Germinal center (tissue), 1 donor: ENCODE measurements at regions not wholly inside any gene's neighbourhood (a gene's known extent, or its start where the extent isn't known, plus 50 kb on each side); places are given as distances from the start of the nearest gene placed in this dataset.

Experiments used
- DNase-seq: peaks from one replicate; pipeline ENCODE4 v3.0.0; 2012; ENCODE audit warnings: mixed read lengths, low spot score

DNA sequence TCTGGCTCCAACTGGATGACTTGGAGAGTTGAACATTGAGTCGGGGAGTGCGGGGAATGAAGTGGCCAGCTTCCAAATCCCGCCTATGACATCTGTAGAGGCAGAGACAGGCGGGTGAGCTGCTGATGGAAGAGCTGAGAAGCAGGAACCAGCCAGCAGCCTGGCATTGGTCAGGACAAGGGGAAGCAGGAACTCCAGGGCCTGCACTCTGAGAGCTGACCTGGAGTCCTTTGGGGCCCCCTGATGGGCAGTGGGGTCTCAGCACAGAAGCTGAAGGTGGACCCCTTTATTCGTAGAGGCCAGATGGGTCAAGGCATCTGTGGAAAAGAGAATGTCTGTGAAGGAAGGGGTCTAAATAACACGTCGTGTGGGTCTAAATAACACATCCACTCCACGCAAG, 57.0 kb downstream of the SEC61G start:
- no peak for DNase-seq

GRCh38 chr7:54699715-54700114, 59.3 kb downstream of the SEC61G start:
- DNase-seq = no peak

DNA sequence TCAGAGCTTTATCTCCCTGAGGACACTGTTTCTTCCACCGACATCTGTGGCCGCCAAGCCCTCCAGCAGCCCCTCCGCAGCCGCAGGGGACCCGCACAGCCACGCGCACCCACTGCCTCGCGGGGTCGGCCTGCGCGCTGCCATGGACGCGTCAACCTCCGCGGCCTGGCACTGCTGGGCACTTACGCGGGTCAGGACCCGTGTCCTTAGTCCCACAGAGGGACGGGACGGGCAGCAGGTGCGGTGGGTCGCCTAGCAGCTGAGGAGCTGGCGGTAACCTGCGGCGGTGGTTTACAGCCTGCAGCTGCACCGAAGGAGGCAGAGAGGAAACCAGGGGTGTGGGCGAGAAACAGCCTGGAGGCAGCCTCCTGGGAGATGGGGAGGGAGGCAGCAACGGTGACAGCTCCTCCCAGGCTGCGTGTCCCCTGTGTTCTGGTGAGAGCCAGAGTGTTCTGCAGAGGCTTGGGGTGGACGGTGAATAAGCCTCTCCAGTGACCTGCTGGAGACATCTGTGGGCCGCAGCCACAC, 61.3 kb downstream of the SEC61G start:
- DNase-seq = no peak

DNA sequence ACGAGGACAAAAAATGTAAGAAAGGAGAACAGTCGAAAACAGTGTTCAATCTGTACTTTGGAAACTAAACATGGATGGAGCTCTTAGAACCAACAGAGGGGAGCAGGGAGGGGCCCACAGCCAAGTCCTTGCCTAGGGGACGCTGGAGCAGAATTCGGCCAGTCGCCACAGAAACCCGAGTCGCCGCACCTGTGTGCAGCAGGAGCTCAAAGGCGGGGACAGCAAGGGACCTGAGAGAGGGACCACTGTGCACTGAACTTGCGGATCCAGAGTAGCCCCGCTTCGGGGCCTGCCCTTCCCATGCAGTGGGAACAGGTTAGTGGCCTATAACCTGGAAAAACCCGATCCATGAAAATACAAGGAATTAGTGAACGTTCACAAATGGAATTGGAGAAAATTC, 68.1 kb downstream of the SEC61G start:
- no peak for DNase-seq

DNA sequence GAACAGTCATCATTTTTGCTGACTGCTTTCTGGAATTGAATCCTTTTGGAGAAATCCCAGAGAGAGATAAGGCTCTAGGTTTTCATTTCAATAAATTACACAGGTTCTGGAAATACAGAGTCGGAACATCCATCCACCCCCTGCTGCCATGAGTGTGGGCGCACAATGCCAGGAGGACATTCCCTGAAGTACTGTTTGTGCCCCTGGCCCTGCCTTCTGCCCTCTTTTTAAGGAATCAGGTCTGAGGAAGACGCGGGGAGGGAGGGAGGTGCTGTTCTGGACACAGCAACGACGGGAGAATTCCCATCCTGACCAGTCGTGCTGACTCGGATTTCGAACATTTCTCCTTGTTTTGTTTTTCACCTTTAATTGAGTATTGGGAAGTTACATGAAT, 69.0 kb downstream of the SEC61G start:
- DNase-seq = no peak

GRCh38 chr7:54689394-54690049, 69.5 kb downstream of the SEC61G start:
- DNase-seq = no peak

GRCh38 chr7:54687462-54688212, 71.4 kb downstream of the SEC61G start:
- no peak for DNase-seq

DNA sequence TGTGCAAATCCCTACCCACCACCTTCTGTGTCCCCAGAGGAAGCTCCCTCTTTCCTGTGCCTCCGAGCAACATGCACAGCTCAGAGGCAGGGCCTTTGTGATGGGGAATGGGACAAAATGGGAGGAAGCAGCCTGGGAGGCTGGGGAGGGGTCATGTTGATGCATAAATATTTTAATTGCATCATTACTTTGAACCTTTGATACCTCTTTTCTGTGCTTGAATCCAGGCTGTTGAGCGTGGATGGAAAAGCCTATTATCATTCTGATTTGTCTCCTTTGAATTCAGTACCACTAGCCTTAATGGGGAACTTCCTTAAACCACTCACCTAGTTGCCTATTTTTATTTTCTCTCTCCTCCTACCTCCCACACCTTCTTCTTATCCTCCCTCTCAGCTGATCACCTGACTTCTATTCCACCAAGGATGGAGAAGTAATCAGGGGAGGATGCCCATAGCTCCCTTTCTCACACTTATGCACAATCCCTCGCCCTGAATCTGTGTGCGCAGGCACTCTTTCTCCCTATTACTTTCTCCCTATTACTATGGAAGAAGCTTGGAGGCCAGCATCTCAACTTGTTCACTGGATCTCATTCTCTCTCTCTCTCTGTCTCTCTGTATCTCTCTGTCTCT, 78.5 kb downstream of the SEC61G start:
- no peak for DNase-seq

- DNase-seq = no peak
These were observed 79.6 kb downstream of the SEC61G start for GRCh38 chr7:54679490-54679817.

DNA sequence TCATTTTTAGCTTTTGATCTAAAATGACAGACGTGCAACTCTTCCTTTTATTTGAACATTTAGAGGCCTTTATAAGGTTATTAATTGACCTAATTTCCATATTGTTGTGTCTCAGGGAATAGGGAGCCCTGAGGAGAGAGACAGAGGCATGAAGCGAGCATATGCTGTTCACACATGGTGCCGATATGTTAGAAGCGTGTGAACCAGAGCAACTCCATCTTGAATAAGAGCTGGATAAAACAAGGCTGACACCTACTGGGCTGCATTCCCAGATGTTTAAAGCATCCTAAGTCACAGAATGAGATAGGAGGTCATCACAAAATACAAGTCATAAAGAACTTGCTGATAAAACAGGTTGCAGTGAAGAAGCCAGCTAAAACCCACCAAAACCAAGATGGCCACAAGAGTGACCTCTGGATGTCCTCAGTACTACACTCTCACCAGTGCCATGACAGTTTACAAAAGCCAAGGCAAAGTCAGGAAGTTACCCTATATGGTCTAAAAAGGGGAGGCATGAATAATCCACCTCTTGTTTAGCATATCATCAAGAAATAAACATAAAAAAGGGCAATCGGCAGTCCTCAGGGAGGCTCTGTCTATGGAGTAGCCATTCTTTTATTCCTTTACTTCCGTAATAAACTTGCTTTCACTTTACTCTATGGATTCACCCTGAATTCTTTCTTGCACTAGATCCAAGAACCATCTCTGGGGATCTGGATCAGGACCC, 80.1 kb downstream of the SEC61G start:
- no peak for DNase-seq

GRCh38 chr7:54674891-54675290, 84.1 kb downstream of the SEC61G start:
- DNase-seq = no peak

DNA sequence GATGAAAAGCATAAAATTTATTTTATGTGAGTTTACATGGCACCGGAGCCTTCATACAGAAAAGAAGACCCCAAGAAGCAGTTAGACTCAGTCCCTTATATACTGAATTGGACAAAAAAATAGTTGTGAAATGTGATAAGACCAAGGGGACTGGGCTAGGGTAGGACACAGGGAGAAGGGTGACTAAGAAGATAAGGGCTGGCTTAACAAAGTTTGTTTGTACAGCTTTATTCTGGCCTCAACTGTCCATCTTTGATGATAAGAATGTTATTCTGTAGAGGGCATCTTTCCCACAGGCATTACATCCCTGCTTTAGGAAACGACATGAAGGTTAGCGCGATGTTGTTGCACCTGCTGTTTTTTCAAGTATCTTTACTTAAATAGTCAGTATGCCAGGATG, 86.5 kb downstream of the SEC61G start:
- DNase-seq = no peak

- peak; percentile 30 for DNase-seq
These were observed 94.5 kb downstream of the SEC61G start for GRCh38 chr7:54664235-54665228.

- DNase-seq = no peak
These were observed 95.3 kb downstream of the SEC61G start for GRCh38 chr7:54663603-54664234.

DNA sequence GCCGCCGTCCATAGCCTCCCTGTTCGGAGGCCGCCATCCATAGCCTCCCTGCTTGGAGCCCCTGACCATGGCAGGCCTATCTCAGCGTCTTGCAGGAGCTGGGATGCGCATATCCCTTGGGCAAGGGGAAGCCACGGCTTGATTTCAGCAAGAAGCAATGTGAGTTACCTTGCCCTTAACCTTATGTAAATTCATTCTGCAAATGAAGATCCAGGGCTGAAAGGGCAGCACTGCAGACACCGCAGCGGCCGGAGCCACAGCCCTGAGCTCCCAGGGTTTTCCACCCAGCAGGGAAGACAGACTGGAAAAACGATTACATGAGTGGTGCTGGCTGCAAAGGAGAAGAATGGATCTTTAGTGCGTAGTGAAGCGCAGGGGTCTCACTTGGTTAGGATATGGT, 95.8 kb downstream of the SEC61G start:
- DNase-seq = no peak

GRCh38 chr7:54662701-54663100, 96.3 kb downstream of the SEC61G start:
- no peak for DNase-seq

- no peak for DNase-seq
These were observed 105.1 kb downstream of the SEC61G start for GRCh38 chr7:54653905-54654304.

DNA sequence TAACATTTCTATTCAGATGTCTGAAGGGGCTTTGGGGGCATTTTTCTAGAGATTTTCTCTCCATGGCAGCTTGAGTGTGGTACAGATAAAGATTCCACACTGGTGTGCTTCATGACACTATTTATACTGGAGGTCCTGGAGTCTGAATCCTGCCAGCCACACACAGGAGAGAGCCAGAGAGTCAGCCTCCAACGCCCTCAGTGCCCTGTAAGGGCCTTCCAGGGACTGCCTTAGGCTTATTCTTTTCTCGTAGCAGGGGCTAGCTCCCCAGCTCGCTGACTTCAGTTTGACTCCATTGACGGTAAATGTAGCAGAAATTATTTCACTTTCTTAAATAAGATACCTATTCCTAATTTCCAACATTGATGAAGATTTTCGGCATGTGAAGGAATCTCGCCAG, 100.9 kb downstream of the VSTM2A start:
- DNase-seq = no peak

GRCh38 chr7:54637712-54638396, 95.7 kb downstream of the VSTM2A start:
- no peak for DNase-seq

- no peak for DNase-seq
These were observed 90.5 kb downstream of the VSTM2A start for GRCh38 chr7:54632696-54633095.
